ENCODE measurements at regions not wholly inside any gene's neighbourhood (a gene's known extent, or its start where the extent isn't known, plus 50 kb on each side); places are given as distances from the start of the nearest gene placed in this dataset.

DNA sequence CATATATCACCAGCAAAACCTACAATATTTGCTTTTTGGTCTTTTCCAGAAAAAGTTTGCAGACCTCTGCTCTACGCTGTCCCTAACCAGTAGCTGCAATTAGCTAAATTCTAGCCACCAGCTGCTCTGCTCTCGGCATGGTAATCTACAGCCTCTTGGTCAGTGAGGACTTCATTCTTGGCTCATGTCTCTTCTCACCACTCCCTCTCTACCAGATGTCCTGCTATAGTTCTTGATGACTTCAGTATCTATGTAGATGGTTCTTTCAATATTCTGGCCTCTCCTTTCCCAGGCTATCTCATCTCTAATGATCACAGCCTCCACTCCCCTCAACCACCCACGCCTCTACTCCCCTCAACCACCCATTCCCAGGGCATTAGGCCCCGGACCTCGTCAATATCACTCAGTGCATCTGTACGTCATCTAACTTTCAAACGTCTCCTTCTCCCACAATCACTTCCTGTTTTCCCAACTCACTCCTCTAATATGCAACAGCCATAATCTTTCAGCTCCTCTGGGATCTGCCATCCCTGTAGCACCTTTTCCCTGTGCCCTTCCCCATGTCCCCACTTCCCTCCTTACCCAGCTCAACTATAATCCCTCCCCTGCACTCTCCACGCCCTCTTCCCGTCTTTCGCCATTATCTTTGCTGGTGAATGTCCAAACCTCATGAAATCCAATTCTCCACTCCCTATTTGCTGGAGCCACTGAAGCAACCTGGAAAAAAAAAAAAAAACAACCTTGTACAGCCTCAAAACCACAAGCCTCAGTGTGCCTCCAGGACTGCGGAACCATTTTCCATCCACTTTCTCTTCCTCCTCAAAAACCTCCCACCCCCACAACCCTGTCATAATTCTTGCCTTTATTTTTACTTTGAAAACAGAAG lies 429.4 kb upstream of the PROK2 start:
- no peak for FAIRE-seq

DNA sequence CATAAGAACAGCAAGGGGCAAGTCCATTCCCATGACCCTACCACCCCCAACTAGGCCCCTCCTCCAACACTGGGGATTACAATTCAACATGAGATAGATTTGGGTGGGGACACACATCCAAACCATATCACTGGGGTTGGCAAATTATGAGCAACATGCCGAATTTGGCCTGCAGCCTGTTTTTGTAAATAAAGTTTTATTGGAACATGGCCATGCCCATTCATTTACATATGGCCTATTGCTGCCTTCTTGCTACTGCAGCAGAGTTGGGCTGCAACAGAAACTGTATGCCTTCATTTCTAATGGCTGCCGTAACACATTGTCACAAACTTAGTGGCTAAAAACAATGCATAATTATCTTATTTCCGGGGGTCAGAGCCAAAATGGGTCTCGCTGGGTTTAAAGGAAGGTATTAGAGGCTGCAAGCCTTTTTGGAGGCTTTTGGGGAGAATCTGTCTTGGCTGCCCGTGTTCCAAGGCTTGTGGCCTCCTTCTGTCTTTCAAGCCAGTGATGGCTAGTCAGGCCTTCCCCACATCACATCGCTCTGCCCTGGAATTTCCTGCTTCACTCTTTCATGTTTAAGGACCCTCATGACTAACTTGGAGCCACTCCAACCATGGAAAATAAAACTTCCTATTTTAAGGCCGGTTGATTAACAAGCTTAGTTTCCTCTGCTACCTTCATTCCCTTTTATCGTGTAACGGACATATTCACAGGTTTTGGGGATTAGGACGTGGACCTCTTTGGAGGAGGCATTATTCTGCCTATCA lies 428.5 kb upstream of the PROK2 start:
- DNase-seq (ENCODE audit: extremely low spot score, insufficient read length, low read depth) (no peak), FAIRE-seq (no peak)

More for the DNA sequence above, 429.4 kb upstream of the PROK2 start:
- no peak for DNase-seq (ENCODE audit: extremely low spot score, insufficient read length, low read depth)

DNA sequence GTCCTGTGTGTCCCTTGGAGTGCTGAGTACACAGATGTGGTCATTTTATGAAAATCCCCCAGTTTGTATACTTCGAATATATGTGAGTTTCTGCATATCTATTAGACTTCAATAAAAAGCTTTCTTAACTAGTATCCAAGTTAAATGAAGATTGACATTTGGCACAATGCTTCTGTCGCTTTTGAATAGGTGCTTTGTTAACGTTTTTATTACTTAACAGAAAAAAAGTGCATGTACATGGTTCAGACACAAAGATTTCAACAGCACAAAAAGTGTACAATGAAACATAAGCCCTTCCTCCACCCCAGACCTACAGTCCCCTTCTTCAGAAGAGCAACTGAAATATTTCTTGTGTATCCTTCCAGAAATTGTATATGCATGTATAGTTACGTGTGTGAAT lies 427.4 kb upstream of the PROK2 start:
- no peak for FAIRE-seq

DNA sequence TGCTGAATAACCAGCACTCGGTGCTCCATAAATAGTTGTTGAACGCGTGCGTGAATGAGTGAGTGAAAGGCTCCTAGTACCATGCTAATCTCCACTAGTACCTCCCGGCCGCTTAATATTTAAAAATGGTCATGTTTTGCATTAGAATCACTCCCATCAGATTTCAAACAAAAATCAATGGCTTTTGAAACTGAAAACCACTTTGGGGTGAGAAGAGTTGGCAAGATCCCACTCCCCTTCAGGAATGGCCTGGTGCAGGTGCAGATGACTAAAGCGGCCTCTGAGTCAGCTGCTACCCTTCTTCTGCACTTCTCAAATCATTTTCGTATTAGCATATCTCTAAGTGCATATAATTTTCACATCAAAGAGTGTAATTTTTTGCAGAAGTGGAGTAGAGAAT lies 425.3 kb upstream of the PROK2 start:
- DNase-seq (ENCODE audit: extremely low spot score, insufficient read length, low read depth) (no peak), FAIRE-seq (no peak)

More for the DNA sequence above, 427.4 kb upstream of the PROK2 start:
- no peak for DNase-seq (ENCODE audit: extremely low spot score, insufficient read length, low read depth)

DNA sequence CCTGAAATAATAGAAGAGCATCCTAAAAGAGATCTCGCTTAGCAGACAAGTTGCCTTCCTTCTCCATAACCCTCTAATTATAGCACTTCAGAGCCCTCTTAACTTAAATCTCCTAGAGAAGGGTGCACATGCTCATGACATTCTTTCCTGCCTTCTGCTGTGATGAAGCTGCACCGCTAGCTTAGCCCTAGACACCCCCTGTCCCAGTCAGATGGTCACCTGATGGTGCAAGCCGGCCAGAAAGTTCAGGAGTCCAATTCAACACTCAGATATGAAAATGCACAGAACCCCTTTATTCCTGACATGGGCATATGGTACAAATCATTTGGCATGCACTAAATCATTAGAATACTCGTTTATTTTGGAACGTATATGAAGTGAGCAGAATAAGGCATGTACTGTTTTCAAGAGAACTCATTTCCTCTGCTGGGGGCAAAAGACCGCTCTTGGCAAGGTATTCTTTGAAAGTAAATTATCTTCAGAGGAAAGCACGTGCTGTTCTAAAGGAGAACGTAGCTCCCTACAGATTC lies 420.4 kb upstream of the PROK2 start:
- no peak for FAIRE-seq
- DNase-seq (ENCODE audit: extremely low spot score, insufficient read length, low read depth) = no peak

DNA sequence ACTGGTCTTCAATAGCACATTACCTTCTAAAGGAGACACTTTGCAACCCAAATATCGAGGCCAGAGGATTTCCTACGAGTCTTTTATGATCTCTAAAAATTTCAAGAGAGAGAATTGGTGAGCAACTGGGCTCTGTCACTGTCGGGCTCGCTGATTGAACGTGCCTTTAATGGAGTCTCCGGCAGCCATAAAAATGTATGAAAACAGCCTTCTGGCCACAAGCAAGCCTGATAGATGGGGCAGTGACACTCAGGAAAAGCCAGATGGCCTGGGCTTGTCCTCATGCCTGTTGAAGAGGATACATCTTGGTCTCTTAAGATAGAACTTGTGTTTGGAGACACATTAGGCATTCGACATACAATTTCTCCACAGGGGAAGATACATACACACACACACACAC lies 419.5 kb upstream of the PROK2 start:
- FAIRE-seq = no peak

DNA sequence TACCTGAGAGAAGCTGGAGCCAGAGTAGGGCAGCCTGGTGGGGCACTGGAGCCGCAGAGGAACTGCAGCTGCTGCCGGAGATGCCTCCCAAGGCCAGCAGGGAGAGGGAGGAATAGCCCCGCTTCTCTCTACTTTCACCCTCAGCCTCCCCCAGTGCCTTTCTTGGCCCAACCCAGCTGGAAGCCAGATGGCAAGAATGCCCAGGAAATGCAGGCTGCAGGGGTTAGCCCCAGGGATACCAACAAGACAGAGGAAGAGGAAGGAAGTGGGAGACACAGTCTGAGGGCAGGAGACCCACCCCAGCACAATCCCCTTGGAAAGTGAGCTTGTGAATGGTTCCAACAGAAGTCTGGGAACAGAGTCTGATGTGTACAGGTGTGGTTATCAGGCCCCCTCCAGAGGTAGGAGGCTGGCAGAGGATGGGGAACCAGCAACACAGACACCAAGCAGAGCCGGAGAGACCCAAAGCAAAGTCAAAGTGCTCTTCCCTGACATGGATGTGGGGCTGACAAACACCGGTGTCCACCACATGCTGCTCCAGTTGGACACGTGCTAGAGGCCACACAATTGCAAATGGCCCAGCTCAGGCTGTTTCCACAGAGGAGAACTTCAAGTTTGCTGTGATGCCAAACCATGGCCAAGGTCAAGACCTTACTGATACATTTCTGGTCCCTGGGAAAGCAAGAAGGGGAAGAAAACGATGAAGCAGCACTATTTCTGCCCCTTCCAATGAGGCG lies 418.8 kb upstream of the PROK2 start:
- FAIRE-seq (no peak), DNase-seq (ENCODE audit: extremely low spot score, insufficient read length, low read depth) (no peak)

More for the DNA sequence above, 419.5 kb upstream of the PROK2 start:
- no peak for DNase-seq (ENCODE audit: extremely low spot score, insufficient read length, low read depth)

DNA sequence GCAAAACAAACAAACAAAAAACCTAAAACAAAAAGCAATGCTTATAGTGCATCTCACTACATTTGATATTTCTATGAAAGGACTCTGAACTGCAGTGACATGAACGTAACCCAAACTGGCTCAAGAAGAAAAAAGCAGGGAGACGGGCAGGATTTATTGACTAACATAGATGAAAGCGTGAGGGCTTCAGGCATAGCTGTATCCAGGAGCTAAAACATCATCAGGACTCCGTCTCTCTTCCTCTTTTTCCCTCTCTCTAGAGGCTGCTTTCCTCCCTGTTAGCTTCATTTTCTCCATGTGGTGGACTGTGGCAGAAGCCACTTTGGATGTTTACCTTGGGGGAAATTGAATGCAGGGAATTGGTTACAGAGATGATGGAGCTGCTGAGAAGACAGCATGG lies 418.2 kb upstream of the PROK2 start:
- FAIRE-seq (no peak), DNase-seq (ENCODE audit: extremely low spot score, insufficient read length, low read depth) (no peak)

DNA sequence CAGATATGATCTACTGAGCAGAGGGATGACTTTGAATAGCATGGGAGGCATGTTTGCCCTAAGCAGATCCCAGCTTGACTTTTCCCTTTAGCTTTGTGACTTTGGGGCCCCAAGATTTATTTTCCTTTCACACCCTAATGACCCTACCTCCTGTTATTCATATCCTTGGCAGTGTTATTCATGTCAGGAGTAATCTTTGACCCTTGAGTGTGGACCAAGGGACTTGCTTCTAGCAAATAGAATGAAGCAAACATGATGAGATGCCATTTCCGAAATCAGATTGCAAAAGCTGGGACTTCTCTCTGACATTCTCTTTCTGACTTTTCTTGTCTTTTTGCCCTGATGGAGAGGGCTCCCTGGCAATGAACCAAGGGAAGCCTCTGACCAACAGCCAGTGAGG lies 415.4 kb upstream of the PROK2 start:
- FAIRE-seq = no peak
- no peak for DNase-seq (ENCODE audit: extremely low spot score, insufficient read length, low read depth)

DNA sequence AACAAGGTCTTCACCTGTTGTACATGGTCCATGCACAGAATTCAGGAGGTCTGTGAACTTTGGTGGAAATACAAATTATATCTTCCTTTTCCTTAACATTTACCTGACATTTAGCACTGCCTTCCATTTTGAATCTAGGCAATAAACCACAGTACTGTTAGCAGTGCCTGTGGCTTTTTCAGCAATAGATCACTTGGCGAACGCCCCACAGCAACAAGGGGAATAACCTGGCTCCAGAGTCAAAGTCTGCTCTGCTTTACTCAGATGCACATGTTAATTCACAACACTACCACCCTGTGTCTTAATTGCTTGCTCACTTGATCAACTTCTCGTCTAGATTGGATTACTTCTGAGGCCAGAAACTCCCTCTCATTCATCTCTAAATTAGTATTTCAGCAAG lies 414.6 kb upstream of the PROK2 start:
- no peak for FAIRE-seq
- DNase-seq (ENCODE audit: extremely low spot score, insufficient read length, low read depth) = no peak

DNA sequence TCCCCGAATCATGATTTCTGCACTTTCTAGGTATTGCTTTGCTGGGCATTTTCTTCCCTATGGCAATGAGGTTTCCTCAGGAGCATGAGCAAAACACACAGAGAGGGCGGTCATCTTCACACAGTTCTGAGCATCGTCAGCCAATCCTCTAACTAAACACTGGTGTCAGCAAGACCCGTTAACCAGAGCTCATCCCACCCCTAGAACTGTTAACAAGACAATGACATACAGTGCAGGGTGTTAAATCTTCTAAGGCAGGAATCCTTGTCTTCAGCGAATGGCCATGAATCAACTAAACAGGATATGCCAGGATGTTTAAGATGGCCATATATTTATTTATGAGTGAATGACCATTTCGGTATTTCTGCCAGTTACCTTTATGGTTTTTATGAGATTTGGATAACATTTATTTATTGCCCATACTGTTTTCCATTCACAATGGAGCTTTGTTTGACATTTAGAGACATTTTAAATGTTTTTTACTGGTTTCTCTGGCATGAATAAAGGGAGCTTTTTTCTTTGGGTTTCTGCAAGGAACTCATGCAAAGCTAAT lies 411.5 kb upstream of the PROK2 start:
- DNase-seq (ENCODE audit: extremely low spot score, insufficient read length, low read depth) = no peak
- FAIRE-seq = no peak

DNA sequence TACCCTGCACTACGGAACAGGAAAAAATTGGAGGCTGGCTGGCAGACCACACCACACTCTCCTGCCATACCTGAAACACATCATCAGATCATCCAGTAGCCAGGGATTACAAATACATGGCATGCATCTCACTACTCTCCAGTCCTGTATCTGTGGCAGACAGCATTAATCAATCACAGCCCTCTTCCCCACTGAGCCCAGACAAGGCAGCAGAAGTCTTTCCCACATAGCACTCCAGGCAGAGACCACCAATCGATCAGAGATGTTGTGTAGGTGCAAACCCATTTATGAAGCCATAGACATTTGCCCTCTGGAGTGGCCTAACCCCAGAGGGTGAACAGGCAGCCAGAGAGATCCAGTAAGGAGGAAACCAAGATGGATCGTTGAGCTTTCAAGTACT lies 410.9 kb upstream of the PROK2 start:
- no peak for FAIRE-seq
- no peak for DNase-seq (ENCODE audit: extremely low spot score, insufficient read length, low read depth)

DNA sequence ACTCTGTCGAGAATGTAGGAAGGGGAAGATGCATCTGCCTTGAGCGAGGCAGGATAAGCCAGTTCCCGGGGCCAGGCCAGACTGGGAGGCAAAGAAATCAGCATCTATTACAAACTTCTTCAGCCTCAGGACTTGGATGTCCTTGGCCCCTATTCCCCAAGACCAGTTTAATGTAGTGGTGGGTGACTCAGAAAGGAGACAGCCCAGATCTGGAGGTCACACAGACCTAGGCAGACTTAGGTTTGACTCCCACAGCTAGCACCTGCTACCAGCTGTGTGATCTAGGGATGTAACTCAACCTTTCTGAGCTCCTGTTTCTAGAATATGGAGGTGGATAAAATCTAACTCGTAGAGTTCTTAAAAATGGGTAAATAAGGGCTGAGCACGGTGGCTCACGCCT lies 409.5 kb upstream of the PROK2 start:
- DNase-seq (ENCODE audit: extremely low spot score, insufficient read length, low read depth) (no peak), FAIRE-seq (no peak)

DNA sequence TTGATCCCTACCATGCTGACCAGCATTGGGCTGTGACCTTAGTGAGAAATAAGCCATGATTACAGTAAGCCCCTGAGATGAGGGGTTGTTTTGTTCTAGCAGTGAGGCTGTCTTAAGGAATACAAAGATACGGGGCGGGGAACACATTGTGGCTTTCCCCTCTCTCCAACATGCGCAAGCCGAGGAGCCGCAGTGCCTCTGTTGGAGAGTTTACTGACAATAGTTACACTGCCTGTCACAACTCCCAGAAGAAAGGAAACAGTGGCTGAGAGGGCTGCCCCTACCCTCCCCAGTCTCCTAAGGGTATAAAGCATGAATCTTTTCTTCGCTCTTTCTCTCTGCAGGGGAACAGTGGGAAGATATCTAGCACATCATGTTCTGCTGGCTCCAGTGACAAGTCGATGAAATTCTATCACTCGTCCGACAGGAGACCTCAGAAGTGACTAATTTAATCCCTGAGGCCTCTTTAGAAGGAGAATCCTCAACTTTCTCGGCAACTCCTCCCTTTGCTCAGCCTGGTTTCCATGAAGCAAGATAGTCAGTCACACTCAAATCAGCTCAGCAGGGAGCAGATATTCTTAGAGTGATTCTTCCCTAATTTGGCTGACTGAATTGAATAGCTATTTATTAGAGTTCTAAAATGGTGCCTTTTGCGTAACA lies 409.0 kb upstream of the PROK2 start:
- DNase-seq (ENCODE audit: extremely low spot score, insufficient read length, low read depth) (no peak), FAIRE-seq (no peak)

DNA sequence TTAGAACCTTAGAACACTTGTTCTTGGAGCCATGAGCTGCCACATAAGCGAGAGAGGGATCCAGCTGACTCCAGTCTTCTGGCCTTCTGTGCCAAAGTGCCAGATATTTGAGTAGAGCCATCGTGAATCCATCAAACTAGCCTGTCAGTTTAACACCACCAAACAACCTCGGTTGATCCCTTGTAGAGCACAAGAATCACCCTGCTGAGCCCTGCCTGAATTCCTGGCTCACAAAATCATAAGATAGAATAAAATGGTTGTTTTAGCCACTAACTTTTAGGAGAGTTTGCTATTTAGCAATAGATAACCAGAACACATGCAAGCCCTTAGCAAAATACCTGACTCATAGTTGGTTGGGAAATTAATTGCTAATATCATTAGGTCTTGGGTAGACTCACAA lies 407.6 kb upstream of the PROK2 start:
- DNase-seq (ENCODE audit: extremely low spot score, insufficient read length, low read depth) (no peak), FAIRE-seq (no peak)

DNA sequence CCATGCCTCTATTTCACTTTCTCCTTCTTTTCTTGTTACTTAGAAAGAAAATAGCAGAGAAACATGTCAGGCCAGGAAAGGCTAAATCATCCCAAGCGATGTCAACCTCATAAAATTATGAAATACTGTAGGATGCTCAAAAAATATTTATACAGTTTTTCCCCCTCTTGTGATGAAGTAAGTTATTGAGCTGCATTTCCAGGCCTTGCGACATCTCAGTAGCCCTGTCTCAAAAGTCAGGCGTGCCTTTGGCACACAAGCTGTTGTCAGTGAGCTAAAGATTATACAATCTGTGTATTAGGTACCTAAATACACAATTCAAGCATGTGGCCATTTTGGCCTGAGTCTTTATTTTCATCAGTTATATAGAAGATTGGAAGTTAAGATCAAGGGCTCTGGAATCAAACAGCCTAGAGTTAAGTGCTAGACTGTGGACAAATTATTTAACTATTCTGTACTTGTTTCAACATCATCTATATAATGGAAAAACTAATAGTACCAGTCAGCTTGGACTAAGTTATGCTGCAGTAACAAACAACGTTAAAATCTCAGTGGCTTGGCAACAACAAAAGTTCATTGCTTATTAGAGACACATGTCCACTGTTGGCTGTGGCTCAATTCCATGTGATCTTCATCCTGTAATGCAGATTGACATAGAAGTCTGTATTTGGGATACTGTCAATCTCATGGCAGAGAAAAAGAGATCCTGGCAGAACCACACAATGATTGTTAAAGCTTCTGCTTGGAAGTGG lies 406.4 kb upstream of the PROK2 start:
- DNase-seq (ENCODE audit: extremely low spot score, insufficient read length, low read depth) (no peak), FAIRE-seq (no peak)

DNA sequence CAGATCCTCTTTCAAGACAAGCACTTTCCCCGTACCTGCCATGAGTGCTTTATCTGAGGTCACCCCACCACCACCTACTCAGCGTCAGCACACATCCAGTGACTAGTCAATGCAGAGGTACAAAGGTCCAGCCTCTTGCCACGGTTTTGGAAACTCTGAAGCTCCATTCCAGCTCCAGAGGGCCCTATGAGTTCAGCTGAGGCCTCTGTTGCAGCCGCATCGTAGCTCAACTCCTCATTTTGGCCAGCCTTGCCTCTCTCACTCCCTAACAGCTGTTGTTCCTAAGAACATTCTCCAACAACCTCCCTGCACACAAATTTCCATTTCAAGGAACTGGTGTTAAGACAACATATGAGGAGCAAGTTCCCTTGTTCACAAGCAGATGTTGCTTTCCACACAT lies 405.1 kb upstream of the PROK2 start:
- FAIRE-seq = no peak

DNA sequence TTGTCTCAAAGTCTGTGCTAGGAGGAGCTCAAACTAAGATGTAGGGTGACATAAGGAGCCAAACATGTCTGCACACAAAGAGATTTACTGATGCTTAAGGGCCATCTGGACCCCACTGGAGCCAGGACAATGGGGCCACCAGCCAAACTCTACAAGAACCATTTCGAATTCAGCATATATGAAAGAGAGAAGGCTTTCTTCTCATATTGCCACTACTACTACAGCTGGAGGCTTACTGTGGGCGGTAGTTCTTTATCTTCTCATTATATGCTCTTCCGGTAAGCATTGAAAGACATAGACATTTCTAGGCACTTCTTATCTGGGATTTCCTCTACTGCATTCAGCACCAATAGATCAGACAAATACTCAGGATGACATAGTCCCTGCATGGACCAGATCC lies 404.4 kb upstream of the PROK2 start:
- FAIRE-seq (no peak), DNase-seq (ENCODE audit: extremely low spot score, insufficient read length, low read depth) (no peak)

More for the DNA sequence above, 405.1 kb upstream of the PROK2 start:
- DNase-seq (ENCODE audit: extremely low spot score, insufficient read length, low read depth) = no peak

DNA sequence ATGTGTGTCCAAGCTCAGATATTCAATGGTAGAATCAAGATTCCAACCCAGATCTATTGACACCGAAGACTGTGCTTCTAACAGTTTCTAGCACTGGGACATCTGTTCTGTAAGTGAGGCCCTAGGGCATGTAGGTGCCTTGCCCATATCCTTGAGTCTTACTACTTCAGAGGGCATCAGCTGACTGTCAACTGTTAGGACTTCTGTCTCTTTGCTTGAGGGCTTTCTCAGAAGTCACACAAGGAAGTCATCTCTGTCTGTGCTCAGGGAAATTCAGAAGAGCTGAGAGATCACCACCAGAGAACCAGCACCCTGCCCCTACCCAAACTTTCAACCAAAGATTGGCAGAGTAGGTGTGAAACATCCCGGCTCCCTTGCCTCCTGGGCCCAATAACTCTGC lies 403.6 kb upstream of the PROK2 start:
- FAIRE-seq (no peak), DNase-seq (ENCODE audit: extremely low spot score, insufficient read length, low read depth) (no peak)

Data from GM18507 (cell line).